ENCODE measurements at regions not wholly inside any gene's neighbourhood (a gene's known extent, or its start where the extent isn't known, plus 50 kb on each side); places are given as distances from the start of the nearest gene placed in this dataset.
"Not testable (repeated sequence)": the region's sequence is repeated elsewhere in the genome, so short reads cannot be mapped to it uniquely, and the experiment has no call there.

DNA sequence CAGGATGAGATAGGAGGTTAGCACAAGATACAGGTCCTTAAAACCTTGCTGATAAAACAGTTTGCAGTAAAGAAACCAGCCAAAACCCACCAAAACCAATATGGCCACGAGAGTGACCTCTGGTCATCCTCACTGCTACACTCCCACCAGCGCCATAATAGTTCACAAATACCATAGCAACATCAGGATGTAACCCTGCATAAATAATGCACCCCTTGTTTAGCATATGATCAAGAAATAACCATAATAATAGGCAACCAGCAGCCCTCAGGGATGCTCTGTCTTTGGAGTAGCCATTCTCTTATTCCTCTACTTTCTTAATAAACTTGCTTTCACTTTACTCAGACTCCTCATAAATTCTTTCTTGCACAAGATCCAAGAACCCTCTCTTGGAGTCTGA lies 86.9 kb upstream of the PRSS3 start:
- Mint-ChIP-seq H3K4me3 (no peak overlapping the region), H3K36me3 (ENCODE audit: low read depth) (peaks cover 2% of the 10 kb centered on the region), H3K27ac (no peak overlapping the region), H3K4me1 (peaks cover 6% of the 10 kb centered on the region), H3K9me3 (peaks cover 4% of the 10 kb centered on the region), H3K27me3 (peaks cover 16% of the 10 kb centered on the region)
- no peak for ATAC-seq
- no peak for DNase-seq

DNA sequence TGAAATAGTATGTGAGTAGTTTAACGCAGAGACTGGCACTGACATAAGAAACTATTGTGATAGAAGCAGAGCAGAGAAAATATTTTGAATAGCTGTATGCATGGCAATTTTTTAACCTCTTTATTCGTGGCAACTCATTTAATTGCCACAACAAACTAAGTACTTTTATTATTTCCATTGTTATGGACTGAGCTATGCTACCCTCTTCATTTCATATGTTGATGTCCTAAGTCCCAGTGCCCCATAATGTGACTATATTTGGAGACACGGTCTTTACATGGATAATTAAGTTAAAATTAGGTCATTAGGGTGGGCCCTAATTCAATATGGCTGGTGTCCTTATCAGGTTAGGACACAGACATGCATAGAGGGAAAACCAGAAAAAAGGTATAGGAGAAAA lies 86.1 kb upstream of the PRSS3 start:
- ATAC-seq = no peak
- no peak overlapping the region for H3K27ac Mint-ChIP-seq
- H3K9me3 Mint-ChIP-seq = peaks cover 4% of the 10 kb centered on the region
- H3K27me3 Mint-ChIP-seq = peaks cover 16% of the 10 kb centered on the region
- H3K4me1 Mint-ChIP-seq = peaks cover 6% of the 10 kb centered on the region
- DNase-seq = no peak
- no peak overlapping the region for H3K4me3 Mint-ChIP-seq
- H3K36me3 Mint-ChIP-seq (ENCODE audit: low read depth) = peaks cover 2% of the 10 kb centered on the region

DNA sequence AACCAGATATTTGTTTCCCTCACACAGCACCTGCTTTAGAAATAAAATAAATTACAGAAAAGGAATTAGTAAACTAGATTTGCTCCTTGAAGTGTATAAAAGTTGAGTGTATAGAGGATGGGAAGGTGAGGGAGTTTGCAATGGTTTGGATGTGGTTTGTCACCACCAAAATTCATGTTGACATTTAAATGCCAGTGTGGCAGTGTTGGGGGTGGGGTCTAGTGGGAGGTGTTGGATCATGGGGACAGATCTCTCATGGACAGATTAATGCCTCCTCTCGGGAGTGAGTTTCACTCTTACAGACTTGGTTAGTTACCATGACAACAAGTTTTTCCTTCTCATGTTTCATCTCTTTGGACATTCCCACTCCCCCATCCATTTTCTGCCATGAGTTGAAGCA lies 83.9 kb upstream of the PRSS3 start:
- H3K4me3 Mint-ChIP-seq = peak overlapping the region; percentile 3
- H3K36me3 Mint-ChIP-seq (ENCODE audit: low read depth); H3K9me3 Mint-ChIP-seq; H3K4me1 Mint-ChIP-seq: not testable (repeated sequence)
- peaks cover 14% of the 10 kb centered on the region for H3K27me3 Mint-ChIP-seq
- DNase-seq (peak; percentile 26), ATAC-seq (peak; percentile 76)
- H3K27ac Mint-ChIP-seq = peak overlapping the region; percentile 48

DNA sequence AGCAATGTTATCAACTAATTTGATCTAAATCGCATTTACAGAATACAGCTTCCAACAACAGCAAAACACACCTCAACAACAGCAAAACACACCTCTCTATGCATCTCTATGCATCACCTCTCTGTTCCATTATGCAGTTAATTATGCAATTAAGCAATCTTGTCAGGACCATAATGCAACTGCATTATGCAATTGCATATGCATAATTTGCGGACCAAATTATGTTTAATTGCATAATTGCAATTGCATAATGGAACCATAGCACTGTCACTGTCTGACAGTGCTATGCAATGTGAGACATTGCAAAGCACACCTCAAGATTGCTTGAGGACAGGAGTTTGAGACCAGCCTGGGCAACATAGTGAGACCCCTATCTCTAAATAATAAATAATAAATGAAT lies 80.4 kb upstream of the PRSS3 start:
- Mint-ChIP-seq H3K27me3 (peaks cover 9% of the 10 kb centered on the region), H3K36me3 (ENCODE audit: low read depth) (no peaks in the 10 kb centered on the region), H3K4me3 (no peak overlapping the region), H3K27ac (no peak overlapping the region), H3K4me1 (peaks cover 6% of the 10 kb centered on the region), H3K9me3 (no peaks in the 10 kb centered on the region)
- ATAC-seq (no peak), DNase-seq (no peak)

DNA sequence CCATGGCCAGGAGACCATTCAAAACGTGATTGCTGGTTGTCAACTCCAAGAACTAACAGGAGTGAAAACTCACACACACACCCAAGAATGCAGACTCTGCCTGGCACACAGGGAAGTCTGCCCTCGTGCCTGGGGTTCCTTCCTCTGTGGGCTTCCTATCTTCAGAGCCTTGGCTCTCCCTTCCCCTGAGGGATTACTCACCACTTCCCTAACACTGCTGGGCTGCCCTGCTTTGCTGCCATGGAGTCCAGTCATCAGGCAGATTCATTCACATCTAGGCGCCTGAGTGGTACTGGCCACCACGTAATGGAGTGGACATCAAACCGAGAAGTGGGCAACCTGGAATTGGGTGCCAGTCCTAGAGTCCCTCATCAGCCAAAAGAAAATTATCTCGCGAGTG lies 76.4 kb upstream of the PRSS3 start:
- DNase-seq = no peak

DNA sequence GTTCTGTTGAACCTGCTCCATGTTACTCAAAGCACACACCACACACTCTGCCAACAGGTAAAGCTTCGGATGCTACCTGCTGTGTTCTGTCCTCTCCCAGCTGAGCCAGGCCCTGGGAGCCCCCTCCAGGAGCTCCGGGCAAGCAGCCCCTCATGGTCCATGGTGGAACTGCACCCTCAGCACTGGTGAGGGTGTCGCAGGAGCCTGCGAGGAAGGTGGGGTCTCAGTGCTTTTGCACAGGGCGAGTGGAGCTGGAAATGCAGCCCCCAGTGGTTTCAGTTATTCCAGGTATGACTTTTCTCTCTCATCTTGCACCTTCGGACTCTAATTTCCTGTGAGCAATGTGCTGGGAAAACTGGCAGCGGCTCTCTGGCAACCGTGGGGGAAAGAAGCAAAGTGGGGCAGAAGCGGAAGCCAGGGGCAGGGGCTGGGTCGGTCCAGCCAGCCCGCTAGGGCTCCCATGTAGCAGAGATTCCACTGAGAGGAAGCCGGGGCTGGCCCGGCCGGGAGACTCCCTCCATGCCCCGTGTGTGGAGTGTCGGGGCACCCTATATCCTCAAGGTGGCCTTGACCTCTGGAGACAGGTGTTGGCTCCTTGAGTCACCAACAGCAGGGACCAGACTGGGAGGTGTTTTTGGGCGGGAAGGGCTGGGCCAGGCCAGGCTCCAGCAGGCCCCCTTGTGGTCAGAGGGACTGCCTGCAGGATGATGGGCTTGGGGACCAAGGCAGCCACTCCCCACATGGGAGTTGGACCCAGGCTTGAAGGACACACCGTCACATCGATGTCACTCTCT lies 75.6 kb upstream of the PRSS3 start:
- Mint-ChIP-seq H3K4me1 (no peaks in the 10 kb centered on the region), H3K27ac (no peak overlapping the region)

More for the DNA sequence above, 76.4 kb upstream of the PRSS3 start:
- Mint-ChIP-seq H3K27ac (no peak overlapping the region), H3K4me3 (no peak overlapping the region), H3K27me3 (peaks cover 2% of the 10 kb centered on the region), H3K4me1 (no peaks in the 10 kb centered on the region), H3K36me3 (ENCODE audit: low read depth) (no peaks in the 10 kb centered on the region), H3K9me3 (no peaks in the 10 kb centered on the region)
- no peak for ATAC-seq

DNA sequence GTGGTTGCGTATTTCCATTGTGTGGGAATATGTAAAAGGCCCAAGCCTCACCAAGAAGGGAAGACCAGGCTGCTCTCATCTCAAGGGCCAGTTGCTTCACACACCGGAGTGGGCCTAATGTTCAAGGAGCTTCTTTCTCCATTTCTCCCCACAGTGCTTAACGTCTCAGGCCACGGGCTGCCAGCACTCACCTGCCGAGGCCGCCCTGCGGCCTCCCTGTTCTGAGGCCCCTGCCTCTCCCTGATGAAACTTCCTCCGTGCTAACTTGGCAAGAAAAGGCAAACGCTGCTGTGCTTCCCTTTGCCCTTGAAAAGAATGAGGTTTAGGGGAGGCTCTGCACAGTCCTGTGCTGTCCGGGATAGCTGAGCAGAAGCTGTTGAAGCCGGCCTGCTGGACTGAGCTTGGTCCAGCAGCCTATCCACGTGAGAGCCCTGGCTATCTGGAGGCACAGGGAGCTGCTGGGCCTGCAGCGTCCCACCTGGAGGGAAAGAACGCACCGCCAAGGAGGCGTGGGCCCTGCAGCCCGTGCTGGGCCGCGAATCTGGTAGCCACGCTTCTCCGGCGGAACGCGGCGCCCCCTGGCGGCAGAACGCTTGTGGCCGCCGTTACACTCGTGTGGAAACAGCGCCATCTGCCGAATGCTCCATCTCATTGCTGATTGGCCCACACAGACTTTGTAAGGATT lies 73.5 kb upstream of the PRSS3 start:
- no peak overlapping the region for H3K4me3 Mint-ChIP-seq
- no peaks in the 10 kb centered on the region for H3K4me1 Mint-ChIP-seq
- H3K36me3 Mint-ChIP-seq (ENCODE audit: low read depth) = no peaks in the 10 kb centered on the region
- no peak overlapping the region for H3K27ac Mint-ChIP-seq
- ATAC-seq = peak; percentile 75
- no peaks in the 10 kb centered on the region for H3K9me3 Mint-ChIP-seq
- DNase-seq = peak; percentile 91
- peaks cover 4% of the 10 kb centered on the region for H3K27me3 Mint-ChIP-seq

More for the DNA sequence above, 75.6 kb upstream of the PRSS3 start:
- Mint-ChIP-seq H3K9me3 (no peaks in the 10 kb centered on the region), H3K4me3 (no peak overlapping the region), H3K27me3 (peaks cover 4% of the 10 kb centered on the region), H3K36me3 (ENCODE audit: low read depth) (no peaks in the 10 kb centered on the region)
- DNase-seq (peak; percentile 33), ATAC-seq (peak; percentile 67)

DNA sequence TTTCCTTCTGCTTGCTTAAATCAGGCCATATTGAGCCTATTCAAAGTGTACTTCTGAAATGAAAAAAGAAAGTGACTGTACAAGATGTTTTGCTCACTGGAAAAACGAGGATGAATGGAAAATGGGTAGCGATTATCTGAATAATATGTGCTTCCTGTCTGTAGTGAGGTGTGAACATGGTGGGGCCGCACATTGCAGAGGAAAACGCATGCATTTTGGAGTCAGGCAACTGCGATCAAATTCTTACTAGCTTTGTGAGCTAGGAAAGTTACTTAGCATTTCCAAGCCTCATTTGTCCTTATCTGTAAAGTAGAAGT lies 73.0 kb upstream of the PRSS3 start:
- no peaks in the 10 kb centered on the region for H3K9me3 Mint-ChIP-seq
- ATAC-seq (no peak), DNase-seq (no peak)
- H3K4me1 Mint-ChIP-seq = no peaks in the 10 kb centered on the region
- H3K36me3 Mint-ChIP-seq (ENCODE audit: low read depth) = no peaks in the 10 kb centered on the region
- peaks cover 4% of the 10 kb centered on the region for H3K27me3 Mint-ChIP-seq
- H3K4me3 Mint-ChIP-seq = no peak overlapping the region
- no peak overlapping the region for H3K27ac Mint-ChIP-seq

DNA sequence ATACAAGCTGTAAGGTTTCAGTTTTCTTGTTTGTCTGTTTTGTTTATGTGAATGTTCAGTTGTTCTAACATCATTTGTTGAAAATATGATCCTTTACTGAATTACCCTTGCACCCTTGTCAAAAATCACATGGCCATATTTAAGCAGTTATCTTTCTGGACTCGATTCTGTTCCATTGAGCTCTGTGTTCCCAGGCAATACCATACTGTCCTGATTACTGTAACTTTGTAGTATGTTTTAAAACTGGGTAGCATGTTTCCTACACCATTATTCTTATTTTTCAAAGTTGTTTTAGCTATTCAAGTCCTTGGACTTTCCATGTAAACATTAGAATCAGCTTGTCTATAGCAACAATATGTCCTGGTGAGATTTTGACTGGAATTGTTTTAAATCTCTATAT lies 66.7 kb upstream of the PRSS3 start:
- no peaks in the 10 kb centered on the region for H3K4me1 Mint-ChIP-seq
- H3K27me3 Mint-ChIP-seq = peaks cover 3% of the 10 kb centered on the region
- ATAC-seq (no peak), DNase-seq (no peak)
- H3K36me3 Mint-ChIP-seq (ENCODE audit: low read depth) = no peaks in the 10 kb centered on the region
- H3K27ac Mint-ChIP-seq = no peak overlapping the region
- no peak overlapping the region for H3K4me3 Mint-ChIP-seq
- H3K9me3 Mint-ChIP-seq = peaks cover 6% of the 10 kb centered on the region

DNA sequence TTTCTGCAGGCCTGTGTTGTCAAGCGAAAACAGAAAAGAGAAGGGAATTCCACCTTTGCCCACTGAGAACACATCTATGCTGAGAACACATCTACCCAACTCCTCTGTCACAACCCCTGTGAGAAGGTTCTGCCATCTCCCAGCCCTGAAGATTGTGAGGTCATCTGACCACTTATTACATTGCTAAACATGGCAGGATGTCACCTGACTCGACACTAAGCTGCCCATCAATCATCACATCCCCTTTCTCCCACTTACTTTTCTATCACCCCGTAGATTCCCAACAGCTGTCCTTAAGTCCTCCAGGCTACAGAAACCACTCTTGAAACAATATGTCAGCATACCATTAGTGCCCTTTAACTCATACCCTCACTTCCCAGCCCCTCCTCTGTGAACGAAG lies 64.2 kb upstream of the PRSS3 start:
- Mint-ChIP-seq H3K27ac (no peak overlapping the region), H3K9me3 (peaks cover 6% of the 10 kb centered on the region), H3K36me3 (ENCODE audit: low read depth) (no peaks in the 10 kb centered on the region), H3K4me3 (no peak overlapping the region), H3K4me1 (no peaks in the 10 kb centered on the region), H3K27me3 (peaks cover 5% of the 10 kb centered on the region)
- no peak for DNase-seq
- no peak for ATAC-seq

DNA sequence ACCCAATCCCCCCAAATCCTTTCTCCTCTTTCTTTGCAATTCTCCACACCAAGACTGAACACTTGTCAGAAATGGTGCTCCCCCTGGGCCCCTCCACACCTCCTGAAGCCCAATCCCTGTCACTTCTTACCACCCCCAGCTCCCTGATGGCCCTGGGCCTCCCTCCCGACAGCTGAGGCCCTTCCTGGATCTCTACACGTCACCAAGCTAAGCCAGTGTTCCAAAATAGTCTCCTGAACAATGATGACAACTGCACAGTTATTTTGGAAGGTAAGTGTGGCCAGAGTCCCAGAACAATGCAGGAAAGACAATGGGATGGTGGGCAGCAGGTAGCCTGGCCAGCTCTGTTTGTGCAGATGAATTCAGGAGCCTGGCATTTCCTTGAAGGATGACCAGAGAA lies 63.7 kb upstream of the PRSS3 start:
- H3K4me3 Mint-ChIP-seq = no peak overlapping the region
- H3K9me3 Mint-ChIP-seq = peaks cover 6% of the 10 kb centered on the region
- H3K36me3 Mint-ChIP-seq (ENCODE audit: low read depth) = no peaks in the 10 kb centered on the region

DNA sequence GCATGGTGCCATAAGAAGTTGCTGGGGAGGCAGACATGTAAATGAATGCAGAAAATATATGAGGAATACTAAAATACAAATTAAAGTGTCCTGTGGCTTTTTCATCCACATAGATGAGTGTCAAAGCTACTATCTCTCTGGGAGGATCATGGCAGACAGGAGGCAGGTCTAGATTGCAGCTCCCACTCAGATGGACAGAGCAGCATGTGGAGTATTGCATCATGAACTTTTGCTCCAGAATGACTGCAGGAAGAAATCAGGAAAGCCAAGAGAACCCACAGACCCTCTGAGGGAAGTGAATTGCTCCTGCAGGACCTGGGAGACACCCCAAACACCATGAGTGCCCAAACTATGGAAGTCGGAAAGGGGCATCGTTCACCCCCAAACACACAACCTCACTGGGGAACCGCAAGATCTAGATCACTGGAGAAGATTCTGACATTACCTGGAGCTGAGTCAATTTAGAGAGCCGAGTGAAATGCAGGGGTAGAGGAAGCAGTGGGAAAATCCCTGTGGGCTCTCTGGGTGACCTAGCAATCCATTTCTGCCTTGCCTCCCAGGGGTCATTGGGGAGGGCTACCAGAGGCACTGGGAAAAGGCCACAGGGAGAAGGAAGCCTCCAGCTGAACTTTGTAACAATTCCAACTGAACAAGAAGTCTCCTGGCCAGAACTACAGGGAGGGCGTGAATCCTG lies 61.0 kb upstream of the PRSS3 start:
- H3K4me1 Mint-ChIP-seq; H3K9me3 Mint-ChIP-seq; ATAC-seq; H3K27ac Mint-ChIP-seq; DNase-seq; H3K36me3 Mint-ChIP-seq (ENCODE audit: low read depth); H3K4me3 Mint-ChIP-seq; H3K27me3 Mint-ChIP-seq: not testable (repeated sequence)

More for the DNA sequence above, 63.7 kb upstream of the PRSS3 start:
- DNase-seq = no peak
- Mint-ChIP-seq H3K27me3 (peaks cover 5% of the 10 kb centered on the region), H3K4me1 (no peaks in the 10 kb centered on the region), H3K27ac (no peak overlapping the region)
- ATAC-seq = no peak

DNA sequence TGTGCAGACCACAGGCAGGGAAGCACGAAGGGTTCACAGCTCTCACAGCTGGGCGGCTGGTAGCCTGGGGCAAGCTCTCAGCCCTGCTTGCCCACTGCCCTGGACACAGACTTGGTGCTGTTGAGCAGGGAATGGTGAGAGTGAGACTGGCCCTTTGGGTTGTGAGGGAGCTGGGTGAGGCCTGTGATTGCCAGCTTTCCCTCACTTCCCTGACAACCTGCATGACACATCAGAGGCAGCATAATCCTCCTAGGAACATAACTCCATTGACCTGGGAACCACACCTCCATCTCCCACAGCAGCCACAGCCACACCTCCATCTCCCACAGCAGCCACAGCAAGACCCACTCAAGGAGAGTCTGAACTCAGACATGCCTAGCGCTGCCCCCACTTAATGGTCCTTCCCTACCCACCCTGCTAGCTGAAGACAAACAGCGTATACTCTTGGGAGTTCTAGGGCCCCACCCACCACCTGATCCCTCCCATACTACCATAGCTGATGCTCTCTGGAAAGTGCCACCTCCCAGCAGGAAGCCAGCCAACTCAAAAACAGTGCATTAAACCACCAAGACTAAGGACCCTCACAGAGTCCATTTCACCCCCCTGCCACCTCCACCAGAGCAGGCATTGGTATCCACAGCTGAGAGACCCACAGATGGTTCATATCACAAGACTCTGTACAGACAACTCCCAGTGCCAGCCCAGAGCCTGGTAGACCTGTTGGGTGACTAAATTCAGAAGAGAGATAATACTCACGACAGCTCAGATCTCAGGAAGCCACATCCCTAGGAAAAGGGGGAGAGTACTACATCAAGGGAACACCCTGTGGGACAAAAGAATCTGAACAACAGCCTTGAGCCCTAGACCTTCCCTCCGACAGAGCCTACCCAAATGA lies 60.2 kb upstream of the PRSS3 start:
- DNase-seq; H3K4me3 Mint-ChIP-seq; H3K27ac Mint-ChIP-seq; H3K36me3 Mint-ChIP-seq (ENCODE audit: low read depth); H3K9me3 Mint-ChIP-seq; ATAC-seq; H3K4me1 Mint-ChIP-seq; H3K27me3 Mint-ChIP-seq: not testable (repeated sequence)

DNA sequence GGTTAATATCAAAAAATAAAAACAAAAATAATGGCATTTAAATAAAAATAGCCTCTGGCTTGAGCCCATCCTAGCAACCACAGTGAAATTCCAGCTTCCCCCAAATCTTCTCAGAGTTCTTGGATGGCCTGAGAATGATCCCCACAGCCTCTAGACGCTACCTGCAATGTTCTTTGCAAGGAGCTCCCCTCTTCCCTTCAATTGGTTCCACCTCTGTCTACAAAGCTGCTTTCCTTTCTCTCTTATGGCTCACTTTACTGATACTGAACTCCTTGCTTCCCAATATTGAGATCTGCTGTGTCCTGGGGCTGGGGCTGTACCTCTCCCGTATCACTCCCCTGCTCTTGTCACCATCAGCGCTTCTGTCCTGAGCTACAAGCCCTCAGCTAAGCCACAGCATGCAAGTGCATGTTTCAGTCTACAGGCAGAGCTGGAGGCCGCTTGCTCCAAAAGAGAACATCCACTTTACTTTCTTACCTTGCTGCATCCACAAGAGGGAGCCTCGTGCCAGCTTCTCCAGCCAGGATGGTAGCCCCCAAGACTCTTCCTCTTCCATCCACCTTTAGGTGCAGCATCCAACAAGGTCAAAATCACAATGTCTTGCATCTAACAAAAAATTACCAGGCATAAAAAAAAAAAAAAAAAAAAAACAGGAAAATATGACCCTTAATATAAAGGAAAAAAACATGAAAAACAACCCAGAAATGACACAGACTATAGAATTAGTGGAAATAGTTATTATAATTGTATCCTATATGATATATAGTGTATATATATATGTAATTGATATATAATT lies 57.4 kb upstream of the PRSS3 start:
- Mint-ChIP-seq H3K4me3 (no peak overlapping the region), H3K4me1 (no peaks in the 10 kb centered on the region), H3K27me3 (peaks cover 9% of the 10 kb centered on the region), H3K27ac (no peak overlapping the region), H3K9me3 (peaks cover 11% of the 10 kb centered on the region), H3K36me3 (ENCODE audit: low read depth) (no peaks in the 10 kb centered on the region)
- ATAC-seq (peak; percentile 46), DNase-seq (no peak)

All from activated naive CD8-positive, alpha-beta T cell treated with anti-CD3 and anti-CD28 coated beads, Interleukin-2, amount 50 U/mL, for 24 hours (primary cell).